GM18502 (cell line): ENCODE measurements at regions not wholly inside any gene's neighbourhood (a gene's known extent, or its start where the extent isn't known, plus 50 kb on each side); places are given as distances from the start of the nearest gene placed in this dataset.

Experiments
- ATAC-seq: cut with Tn5 transposase; IDR thresholded peaks from one replicate; pipeline ENCODE4 v1.9.1; 2021; ENCODE audit warnings: mild to moderate bottlenecking; ENCODE audit not compliant: unreplicated experiment, poor library complexity

DNA sequence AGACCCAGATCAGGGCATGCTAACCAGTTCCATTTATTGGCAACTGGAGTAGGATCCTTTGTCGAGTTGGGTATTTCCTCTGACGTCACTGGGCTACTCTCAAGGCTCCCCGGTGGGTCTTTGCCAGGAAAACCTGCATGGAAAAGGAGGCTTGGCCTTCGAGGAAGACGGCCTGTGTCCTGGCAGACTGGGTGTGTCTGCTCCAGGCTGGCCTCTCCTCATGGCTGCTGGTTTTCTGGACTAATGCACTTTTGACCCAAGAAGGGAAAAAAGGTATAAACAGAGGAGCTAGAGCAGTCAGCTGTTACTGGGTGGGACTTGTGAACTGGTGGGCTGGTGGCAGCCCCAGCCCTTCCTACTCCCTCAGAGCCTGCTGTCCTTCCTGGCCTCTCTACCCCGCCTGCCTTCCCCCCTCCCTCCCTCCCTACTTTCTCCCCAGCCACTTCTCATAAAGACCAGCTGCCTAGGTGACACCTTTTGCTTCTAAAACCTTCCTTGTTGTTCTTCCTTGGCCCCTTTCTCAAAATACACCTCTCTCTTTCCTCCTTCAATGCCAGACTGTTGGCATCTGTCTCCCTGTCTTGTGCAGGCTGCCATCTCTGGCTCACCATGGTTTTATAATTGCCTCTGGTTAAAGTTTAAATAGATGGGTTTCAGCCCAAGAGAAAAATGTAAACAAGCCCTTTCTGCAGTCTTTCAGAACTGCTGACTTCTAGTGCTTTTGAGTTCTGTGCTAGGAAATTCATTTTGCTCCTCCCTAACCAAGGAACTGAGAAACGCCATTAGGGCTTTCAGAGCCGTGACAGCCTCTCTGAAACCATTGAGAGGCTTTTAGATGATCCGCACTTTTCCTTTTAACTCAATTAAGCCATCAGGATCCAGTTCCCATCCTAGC, 101.8 kb upstream of the MKLN1 start:
- ATAC-seq: no peak

DNA sequence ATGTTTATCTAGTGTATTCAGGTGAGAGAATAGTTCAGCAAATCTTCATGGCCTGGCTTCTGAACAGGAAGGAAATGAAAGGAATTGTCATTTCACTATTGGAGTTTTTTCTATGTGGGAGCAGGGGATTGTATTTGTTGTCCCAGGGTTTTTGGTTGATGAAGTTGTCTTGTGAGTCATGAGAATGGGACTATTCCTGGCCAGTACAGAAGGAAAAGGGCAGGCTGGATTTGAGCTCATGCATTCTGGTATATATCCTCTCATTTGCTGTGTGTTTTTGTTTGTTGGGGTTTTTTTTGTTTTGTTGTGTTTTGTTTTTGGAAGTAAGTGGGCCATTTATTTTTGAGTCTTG, 101.2 kb upstream of the MKLN1 start:
- no peak for ATAC-seq

DNA sequence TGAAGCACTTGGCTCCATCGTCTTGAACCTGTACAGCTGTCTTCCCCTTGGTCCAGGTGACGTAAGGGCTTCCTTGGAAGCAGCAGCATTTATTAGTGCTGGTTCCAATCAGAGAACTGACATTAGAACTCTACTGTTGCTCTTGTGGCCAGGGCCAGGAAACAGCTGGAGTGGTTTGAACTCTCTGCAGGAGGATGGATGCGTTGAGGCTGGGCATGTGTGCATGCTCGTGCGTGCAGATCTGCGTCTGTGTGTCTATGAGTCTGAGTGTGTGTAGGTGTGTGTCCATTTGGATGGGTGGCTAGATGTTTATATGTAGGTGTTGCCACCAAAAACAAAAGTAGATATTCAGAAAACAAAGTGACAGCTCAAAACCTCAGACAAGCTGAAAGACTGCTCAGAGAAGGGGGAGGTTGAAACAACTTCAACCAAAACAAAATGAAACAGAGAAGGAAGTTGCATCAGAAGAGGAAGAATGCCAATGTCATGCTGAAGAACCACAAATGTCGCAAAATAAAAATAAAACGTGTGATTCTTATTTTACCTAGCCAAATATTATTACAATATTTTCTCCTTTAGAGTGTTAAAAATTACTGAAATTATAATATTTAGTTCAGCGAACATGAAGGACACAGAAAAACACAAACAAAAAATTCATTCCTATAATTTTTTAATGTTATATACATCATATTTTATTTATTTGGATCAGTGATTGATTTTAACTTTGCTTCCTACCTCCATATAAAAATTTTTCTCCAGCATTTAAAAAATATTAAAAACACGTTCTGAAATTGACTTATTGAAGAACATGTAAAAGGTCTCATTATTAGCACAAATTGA, 96.1 kb upstream of the MKLN1 start:
- peak; percentile 89 for ATAC-seq

DNA sequence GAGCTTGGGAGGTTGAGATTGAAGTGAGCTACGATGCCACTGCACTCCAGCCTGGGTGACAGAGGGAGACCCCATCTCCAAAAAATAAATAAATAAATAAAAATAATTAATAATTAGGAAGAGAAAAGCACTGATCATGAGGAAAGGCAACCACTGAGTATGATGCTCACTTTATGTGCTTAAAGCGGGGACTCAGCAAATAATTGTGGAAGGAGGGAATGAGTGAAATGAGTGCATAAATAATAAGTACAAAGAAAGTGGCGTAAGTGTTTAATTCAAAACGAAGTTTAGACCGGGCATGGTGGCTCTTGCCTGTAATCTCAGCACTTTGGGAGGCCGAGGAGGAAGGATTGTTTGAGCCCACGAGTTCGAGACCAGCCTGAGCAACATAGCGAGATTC, 94.9 kb upstream of the MKLN1 start:
- ATAC-seq: no peak

DNA sequence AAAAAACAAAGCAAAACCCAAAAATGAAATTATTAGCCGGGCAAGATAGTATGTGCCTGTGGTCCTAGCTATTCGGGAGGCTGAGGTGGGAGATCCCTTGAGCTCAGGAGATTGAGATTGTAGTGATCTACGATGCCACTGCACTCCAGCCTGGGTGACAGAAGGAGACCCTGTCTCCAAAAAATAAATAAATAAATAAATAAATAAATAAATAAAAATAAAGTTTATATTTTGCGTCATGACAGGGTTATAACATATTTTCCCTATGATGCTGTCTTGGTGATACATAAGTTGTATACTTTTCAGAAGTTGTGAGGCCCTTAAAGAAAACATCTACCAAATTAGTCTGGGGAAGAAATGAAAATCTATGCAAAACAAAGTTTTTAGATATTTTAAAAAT, 94.5 kb upstream of the MKLN1 start:
- ATAC-seq: no peak

DNA sequence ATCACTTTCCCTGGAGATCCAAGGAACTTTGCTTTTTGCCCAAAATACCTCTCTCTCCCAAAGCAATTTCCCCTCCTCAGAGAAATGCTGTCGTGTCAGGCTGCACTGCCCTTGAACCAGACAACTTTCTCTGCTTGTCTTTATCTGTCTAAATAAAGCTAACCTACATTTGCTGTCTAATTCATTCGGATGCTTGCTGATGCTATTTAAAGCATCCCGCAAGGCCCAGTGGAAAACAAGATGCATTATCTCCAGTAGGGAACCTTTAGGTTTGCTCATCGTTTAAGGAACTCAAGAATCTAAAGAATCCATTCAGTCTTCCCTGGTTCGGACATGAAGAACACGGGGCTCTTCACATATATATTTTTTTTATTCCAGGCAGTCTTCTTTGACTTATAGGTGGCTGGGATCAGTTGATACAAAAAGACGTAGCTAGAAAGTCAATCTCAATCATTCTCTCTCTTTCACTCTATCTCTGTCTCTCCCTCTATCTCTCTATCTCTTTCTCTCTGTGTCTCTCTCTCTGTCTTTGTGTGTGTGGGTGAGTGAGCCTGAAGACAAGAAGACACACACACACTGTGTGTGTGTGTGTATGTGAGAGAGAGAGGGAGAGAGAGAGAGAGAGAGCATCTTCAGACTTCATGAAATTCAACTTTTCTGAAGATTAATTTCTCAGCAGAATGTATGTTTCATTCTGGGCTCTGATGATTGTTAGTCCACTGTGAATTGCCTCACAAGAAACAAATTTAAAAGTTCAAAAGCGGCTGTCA, 92.8 kb upstream of the MKLN1 start:
- ATAC-seq: no peak

DNA sequence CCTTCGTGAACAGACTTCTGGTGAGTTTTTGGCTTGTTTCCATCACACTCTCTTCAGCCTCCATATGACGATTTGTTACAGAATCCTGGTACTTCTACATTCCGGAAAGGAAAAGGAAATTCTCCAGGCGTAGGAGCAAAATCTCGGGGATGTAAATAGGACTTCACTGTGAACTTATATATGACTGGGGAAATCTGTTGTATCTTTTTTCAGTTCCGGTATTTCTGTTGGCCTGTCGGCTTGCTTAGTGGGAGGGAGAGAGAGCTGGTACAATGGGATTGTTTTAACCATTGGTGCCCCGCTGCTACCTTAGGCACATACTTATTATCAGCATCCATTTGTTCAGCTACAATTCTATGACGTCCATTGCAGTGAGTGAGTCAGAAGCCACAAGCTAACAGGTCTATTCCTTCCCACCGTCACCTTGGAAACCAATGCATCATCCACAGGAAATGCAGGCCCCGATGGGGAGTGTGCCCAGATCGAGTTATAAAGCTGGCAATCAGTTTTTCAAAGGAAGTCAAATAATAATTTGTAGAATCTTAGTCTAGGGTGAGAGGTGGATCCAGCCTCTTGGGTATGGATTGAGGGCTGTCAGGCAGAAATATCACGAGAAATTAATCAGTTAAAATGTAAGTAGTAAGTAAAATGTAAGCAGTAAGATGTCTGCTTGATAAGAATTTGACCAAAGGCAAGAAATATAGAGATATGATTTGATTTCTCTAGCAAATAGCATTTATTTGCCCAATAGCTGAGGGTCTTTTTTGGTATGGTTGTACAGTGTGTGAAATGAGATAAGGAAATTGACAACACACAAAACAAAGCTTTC, 92.0 kb upstream of the MKLN1 start:
- ATAC-seq: no peak

DNA sequence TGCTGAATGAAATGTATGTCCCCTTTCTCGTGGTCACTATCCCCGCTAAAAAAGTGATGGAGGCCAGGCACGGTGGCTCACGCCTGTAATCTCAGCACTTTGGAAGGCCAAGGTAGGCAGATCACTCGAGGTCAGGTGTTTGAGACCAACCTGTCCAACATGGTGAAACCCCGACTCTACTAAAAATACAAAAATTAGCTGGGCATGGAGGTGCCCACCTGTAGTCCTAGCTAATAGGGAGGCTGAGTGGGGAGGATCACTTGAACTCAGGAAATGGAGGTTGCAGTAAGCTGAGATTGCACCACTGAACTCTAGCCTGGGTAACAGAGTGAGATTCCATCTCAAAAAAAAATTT, 91.4 kb upstream of the MKLN1 start:
- no peak for ATAC-seq

DNA sequence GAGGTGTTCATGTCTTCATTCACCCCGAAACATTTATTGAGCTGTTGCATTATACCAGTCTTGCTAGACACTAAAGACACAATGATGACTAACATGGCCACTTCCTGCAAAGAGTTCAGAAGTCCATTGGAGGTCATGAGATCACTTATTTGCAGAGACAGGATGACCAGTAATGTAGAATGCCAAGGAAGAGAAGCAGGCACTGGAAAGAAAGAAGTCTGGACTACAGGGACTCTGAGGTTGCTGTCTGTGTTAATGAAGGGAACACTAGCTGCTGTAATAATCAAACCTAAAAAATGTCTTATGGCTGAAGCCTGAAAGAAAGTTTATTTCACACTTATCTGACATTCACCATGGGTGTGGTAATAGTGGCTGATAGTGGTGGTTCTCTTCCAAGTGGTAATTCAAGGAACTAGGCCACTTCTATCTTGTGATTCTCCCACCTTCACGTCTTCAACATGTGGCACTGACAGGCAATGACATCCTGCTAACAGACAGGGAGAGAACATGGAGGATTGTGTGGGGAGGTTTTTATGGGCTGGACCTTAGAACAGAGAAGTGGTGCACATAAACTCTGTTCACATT, 89.2 kb upstream of the MKLN1 start:
- no peak for ATAC-seq

DNA sequence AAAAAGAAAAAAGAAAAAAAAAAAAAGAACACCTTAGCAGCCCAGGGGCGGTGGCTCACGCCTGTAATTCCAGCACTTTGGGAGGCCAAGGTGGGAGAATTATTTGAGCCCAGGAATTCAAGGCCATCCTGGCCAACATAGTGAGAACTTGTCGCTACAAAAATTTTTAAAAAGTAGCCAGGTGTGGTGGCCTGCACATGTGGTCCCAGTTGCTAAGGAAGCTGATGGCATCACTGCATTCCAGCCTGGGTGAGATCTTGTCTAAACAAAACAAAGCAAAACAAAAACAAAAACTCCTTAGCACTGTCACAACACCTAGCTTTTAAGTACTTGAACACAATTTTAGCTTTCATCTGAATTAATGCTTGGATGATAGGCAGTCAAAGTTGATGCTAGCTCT, 86.3 kb upstream of the MKLN1 start:
- ATAC-seq: no peak

DNA sequence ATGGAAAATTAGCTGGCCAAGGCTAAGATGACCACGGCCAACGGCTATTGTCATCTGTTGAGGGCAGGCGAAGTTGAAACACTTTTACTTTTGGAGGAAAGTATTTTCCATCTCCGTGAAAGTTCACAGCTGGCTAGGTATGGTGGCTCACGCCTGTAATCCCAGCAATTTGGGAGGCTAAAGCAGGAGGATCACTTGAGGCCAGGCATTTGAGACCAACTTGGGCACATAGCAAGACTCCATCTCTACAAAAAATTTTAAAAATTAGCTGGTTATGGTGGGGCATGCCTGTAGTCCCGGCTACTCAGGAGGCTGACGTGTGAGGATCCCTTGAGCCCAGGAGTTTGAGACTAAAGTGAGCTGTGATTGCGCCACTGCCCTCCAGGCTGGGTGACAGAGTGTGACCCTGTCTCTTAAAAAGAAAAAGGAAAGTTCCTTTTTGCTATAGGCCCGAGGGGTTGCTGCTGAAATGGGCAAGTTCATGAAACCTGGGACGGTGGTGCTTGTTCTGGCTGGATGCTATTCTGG, 85.5 kb upstream of the MKLN1 start:
- ATAC-seq: no peak

DNA sequence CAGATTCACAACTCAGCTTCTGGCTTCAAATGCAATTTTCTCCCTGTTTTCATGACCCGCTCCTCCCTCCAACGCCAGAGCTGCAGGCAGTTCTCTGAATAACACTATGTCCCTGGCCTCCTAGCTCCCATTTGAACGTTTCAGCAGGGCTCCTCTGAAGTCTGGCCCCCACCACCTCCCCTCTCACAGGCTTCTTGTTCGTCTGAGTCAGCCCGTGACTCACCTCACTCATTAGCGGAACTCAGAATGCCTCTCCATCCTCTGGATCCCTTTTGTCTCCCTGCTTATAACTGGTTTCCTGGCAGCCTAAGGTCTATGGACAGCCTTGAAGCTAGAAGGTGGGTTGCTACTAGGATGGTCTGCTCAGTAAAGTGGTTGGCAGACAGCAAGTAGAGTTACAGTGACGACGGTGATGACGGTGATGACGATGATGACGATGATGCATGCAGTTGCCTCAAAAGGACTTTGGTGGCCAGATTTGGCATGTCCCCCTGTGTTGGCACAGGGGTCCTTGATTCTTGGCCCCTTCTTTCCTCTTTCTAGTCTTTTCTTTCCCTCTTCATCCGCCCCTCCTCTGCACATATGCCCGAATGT, 83.3 kb upstream of the MKLN1 start:
- no peak for ATAC-seq

DNA sequence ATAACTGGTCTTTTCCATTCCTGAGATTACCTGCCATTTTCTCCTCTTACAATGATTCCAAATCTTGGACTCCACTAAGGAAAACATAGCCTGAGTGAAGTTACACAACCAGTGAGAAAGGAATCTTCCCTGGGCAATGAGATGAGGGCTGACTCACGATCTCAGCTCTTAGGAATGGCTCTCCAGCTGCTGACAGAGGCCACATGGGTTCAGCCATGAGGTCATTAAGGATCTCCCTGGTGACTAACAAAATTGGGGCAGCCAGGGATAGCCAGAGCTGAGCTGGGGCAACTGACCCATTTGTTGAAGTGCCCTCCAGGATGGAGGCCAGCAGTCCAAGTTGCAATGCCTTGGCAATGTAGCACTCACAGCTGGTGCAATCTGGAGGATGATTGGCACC, 78.7 kb upstream of the MKLN1 start:
- ATAC-seq: no peak

DNA sequence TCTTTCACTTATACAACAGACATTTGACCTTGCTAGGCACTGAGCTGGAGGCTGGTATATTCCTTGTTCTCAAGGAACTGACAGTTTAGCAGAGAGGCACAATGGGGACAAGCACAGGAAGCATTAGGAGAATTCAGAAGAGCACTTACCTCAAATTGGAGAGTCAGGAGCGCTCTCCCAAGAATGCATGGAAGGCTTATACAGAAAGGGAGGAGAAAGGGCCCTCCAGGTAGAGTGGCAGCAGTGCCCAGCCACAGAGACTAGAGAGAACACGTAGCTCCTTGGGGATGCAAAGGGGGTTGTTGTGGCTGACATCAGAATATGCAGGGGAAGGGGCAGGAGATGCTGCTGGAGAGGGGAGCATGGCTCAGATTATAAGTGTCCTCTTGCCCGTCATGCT, 78.2 kb upstream of the MKLN1 start:
- no peak for ATAC-seq

DNA sequence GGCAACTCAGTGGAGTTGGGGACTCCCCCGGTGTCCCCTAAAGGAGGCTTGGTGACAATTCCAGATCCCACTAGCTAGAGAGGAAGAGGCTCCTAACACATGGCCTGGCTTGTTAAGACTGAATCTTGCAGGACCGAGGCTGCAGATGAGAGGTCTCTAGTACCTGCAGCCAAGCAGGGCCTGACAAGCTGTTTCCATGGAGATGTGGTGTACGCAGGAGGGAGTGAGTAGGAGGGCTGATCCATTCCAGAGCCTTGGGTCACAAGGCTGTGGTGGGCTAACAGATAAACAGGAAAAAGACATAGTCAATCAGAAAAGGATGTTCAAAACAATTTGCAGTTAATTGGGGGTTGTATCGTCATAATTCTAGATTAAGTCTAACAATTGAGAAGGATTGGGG, 77.3 kb upstream of the MKLN1 start:
- ATAC-seq: no peak

DNA sequence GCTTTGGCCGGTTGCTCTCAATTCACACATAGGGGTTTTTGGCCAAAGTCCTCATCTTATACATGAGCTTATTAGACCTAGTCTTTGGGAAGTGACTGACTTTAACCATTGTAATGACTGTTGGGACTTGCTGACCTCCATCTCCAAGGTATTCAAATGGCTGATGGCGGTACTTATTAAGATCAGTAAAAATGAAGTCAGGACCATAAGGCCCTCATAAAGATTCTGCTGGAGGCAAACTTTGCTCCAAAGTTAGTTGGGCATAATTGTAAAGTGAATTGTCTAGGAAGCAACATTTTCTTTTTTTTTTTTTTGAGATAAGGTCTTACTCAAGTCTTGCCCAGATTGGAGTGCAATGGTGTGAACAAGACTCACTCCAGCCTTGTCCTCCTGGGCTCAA, 76.3 kb upstream of the MKLN1 start:
- no peak for ATAC-seq

DNA sequence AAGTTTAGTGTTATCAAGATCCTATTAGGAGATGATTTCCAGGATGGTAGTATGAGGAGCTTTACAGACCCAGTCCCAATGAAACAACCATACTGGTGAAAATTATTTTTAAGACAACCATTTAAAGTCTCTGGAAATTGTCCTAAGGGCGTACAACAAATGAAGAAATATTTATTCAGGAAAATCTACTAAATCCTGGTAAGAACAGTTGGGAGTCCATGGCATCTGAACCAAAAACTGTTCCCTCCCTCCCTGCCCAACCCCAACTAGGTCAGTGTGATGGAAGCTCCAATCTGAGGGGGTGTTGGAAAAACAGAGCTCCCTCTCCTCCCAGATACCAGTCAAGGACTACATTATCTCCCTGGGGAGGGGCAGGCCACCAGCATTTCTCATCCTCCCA, 74.7 kb upstream of the MKLN1 start:
- ATAC-seq: no peak

DNA sequence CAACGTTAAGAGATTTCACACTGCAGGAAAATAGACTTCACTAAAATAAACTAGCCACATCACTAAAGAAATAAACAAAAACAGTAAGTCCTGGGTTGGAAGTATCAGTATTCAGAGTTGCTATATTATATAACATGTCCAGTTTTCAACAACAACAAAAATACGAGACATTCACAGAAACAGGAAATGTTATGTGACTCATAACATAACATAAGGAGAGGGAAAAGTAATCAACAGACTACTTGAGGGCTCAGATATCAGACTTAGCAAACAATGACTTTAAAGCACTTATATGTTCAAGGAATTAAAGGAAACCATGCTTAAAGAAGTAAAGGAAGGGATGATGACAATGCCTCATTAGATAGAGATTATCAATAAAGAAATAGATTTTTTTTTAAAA, 73.5 kb upstream of the MKLN1 start:
- ATAC-seq: no peak

DNA sequence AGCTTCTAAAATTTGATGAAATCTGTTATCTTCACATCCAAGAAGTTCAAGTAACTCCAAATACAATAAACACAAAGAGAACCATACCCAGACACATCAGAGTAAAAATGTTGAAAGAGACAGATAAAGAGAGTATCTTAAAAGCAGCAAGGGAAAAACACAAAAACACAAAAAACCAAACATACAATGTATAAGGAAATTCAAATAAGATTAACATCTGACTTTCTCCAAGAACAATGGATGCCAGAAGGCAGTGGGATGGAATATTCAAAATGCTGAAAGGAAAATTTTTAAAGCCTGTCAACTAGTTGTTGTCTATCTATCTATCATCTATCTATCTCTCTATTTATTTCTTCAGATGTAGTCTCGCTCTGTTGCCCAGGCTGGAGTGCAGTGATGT, 72.4 kb upstream of the MKLN1 start:
- ATAC-seq: no peak
